Natural killer cell (primary cell): ENCODE measurements at regions not wholly inside any gene's neighbourhood (a gene's known extent, or its start where the extent isn't known, plus 50 kb on each side); places are given as distances from the start of the nearest gene placed in this dataset.

Experiments used
- ATAC-seq, 3 donors: fragments of 150-1000 bp in 2 of 3; fragments of 200-7000 bp in 1 of 3; cut with Tn5 transposase; 1 replicate in 1 of 3; 2 replicates in 2 of 3; pipeline ENCODE4 v1.10.0; 2021; ENCODE audit warnings: mild to moderate bottlenecking in 2 of 3, moderate library complexity in 2 of 3
- DNase-seq, 2 donors: peaks; one replicate each; pipeline versions ENCODE4 v3.0.0 to v3.0.0-alpha.2; 2013 to 2021; ENCODE audit warnings: mixed read lengths in 1 of 2
- H3K27ac ChIP-seq: one replicate; pipeline ENCODE4 v1.5.1; 2013; ENCODE audit warnings: mild to moderate bottlenecking, low read length
- H3K27me3 ChIP-seq: one replicate; pipeline ENCODE4 v1.6.1; 2013; ENCODE audit warnings: low read length; ENCODE audit not compliant: control insufficient read depth, insufficient read depth
- H3K36me3 ChIP-seq: one replicate; pipeline ENCODE4 v1.6.1; 2013; ENCODE audit warnings: low read length; ENCODE audit not compliant: control insufficient read depth, insufficient read depth
- H3K4me1 ChIP-seq: one replicate; pipeline ENCODE4 v1.6.1; 2013; ENCODE audit warnings: low read length; ENCODE audit not compliant: control insufficient read depth, insufficient read depth
- H3K4me3 ChIP-seq: one replicate; pipeline ENCODE4 v1.5.1; 2013; ENCODE audit warnings: low read length
- H3K9me3 ChIP-seq: one replicate; pipeline ENCODE4 v1.6.1; 2013; ENCODE audit warnings: low read length; ENCODE audit not compliant: control insufficient read depth, insufficient read depth
- H3K27ac Mint-ChIP-seq, 2 donors: one replicate each; pipeline ENCODE4 v1.8.0; 2022; ENCODE audit warnings: mild to moderate bottlenecking in 2 of 2, mixed read lengths in 2 of 2, moderate library complexity in 1 of 2
- H3K27me3 Mint-ChIP-seq, 2 donors: one replicate each; pipeline ENCODE4 v1.8.0; 2022; ENCODE audit warnings: low read depth in 2 of 2, mixed read lengths in 2 of 2
- H3K36me3 Mint-ChIP-seq: one replicate; pipeline ENCODE4 v1.8.0; 2022; ENCODE audit warnings: mixed read lengths
- H3K4me1 Mint-ChIP-seq, 2 donors: one replicate each; pipeline ENCODE4 v1.8.0; 2022; ENCODE audit warnings: mixed read lengths in 2 of 2
- H3K4me3 Mint-ChIP-seq: one replicate; pipeline ENCODE4 v1.8.0; 2022; ENCODE audit warnings: mild to moderate bottlenecking, moderate library complexity, mixed read lengths
- H3K9me3 Mint-ChIP-seq, 2 donors: one replicate each; pipeline ENCODE4 v1.8.0; 2022; ENCODE audit warnings: mixed read lengths in 2 of 2
- CTCF ChIP-seq: fragments of 200-600 bp; IDR thresholded peaks from one replicate; pipeline ENCODE4 v1.8.0; 2022; ENCODE audit warnings: antibody characterized with exemption
- WGBS: methylation state at CpG from one replicate; pipeline ENCODE4 v1.1.7; 2013; ENCODE audit warnings: missing lambda C conversion rate; ENCODE audit not compliant: insufficient coverage; 5-methylcytosine and 5-hydroxymethylcytosine counted together
- intact Hi-C: fragments of 100-400 bp; cut with micrococcal nuclease; formaldehyde crosslinking; loops from one replicate; pipeline ENCODE4 v1.14.2; 2022

- H3K9me3 Mint-ChIP-seq = peaks cover 0 to 7% of the 10 kb centered on the region in 2 donors
- peaks cover 15 to 31% of the 10 kb centered on the region in 2 donors for H3K4me1 Mint-ChIP-seq
- no peak overlapping the region for H3K27ac ChIP-seq
- no peak overlapping the region for H3K4me3 Mint-ChIP-seq
- H3K36me3 ChIP-seq = no peaks in the 10 kb centered on the region
- 45% methylated on average over 3 of the region's 3 CpGs for WGBS
- H3K36me3 Mint-ChIP-seq = peaks cover 14% of the 10 kb centered on the region
- no peaks in the 10 kb centered on the region for H3K27me3 ChIP-seq
- H3K4me1 ChIP-seq = no peaks in the 10 kb centered on the region
- no peak overlapping the region for H3K4me3 ChIP-seq
- H3K27me3 Mint-ChIP-seq = no peaks in the 10 kb centered on the region
- no peaks in the 10 kb centered on the region for H3K9me3 ChIP-seq
- intact Hi-C loops = no loop called here
- peak in 1 of 2 donors; percentile 55 for DNase-seq
- TF ChIP-seq CTCF = no peak
- peak overlapping the region; percentile 28 to 32 for H3K27ac Mint-ChIP-seq
- ATAC-seq = peak in 2 of 3 donors; percentile 29 to 43
These were observed 61.8 kb upstream of the SNRK start for GRCh38 chr3:43224405-43225073.

- H3K4me1 ChIP-seq = no peaks in the 10 kb centered on the region
- ATAC-seq = peak; percentile 52 to 75 (median 67)
- Mint-ChIP-seq H3K9me3 (peaks cover 0 to 7% of the 10 kb centered on the region in 2 donors), H3K27ac (peak overlapping the region; percentile 28 to 32), H3K36me3 (peaks cover 14% of the 10 kb centered on the region), H3K4me1 (peaks cover 15 to 31% of the 10 kb centered on the region in 2 donors), H3K4me3 (no peak overlapping the region), H3K27me3 (no peaks in the 10 kb centered on the region)
- TF ChIP-seq CTCF = peak; percentile 69
- intact Hi-C loops = loop anchor here (1.0 kb wide), 2 partner anchors 154 to 279 kb away; no protein-coding TSS in a partner anchor
- WGBS = 67% methylated on average over 1 of the region's 3 CpGs
- no peaks in the 10 kb centered on the region for H3K36me3 ChIP-seq
- H3K4me3 ChIP-seq = no peak overlapping the region
- H3K27me3 ChIP-seq = no peaks in the 10 kb centered on the region
- no peak overlapping the region for H3K27ac ChIP-seq
- DNase-seq = peak in 1 of 2 donors; percentile 56
- H3K9me3 ChIP-seq = no peaks in the 10 kb centered on the region
These were observed 62.5 kb upstream of the SNRK start for GRCh38 chr3:43223670-43224364.

GRCh38 chr3:43222590-43222989 is 63.8 kb upstream of the SNRK start:
- H3K27ac ChIP-seq = no peak overlapping the region
- DNase-seq (peak in 1 of 2 donors; percentile 65), ATAC-seq (no peak)
- no peaks in the 10 kb centered on the region for H3K9me3 ChIP-seq
- no peaks in the 10 kb centered on the region for H3K27me3 ChIP-seq
- no peaks in the 10 kb centered on the region for H3K4me1 ChIP-seq
- no peaks in the 10 kb centered on the region for H3K36me3 ChIP-seq
- H3K36me3 Mint-ChIP-seq = peaks cover 9% of the 10 kb centered on the region
- no peak for TF ChIP-seq CTCF
- no peak overlapping the region for H3K4me3 ChIP-seq
- H3K27me3 Mint-ChIP-seq = no peaks in the 10 kb centered on the region
- H3K4me1 Mint-ChIP-seq = peaks cover 15 to 31% of the 10 kb centered on the region in 2 donors
- WGBS = 84% methylated on average over 4 of the region's 4 CpGs
- intact Hi-C loops = no loop called here
- H3K4me3 Mint-ChIP-seq = no peak overlapping the region
- H3K9me3 Mint-ChIP-seq = peaks cover 0 to under 1% of the 10 kb centered on the region in 2 donors
- H3K27ac Mint-ChIP-seq = no peak overlapping the region
